HCT116 (cell line): ENCODE measurements at regions not wholly inside any gene's neighbourhood (a gene's known extent, or its start where the extent isn't known, plus 50 kb on each side); places are given as distances from the start of the nearest gene placed in this dataset.

Source experiments
- ATAC-seq: fragments of 200-7000 bp; cut with Tn5 transposase; 2 replicates; pipeline ENCODE4 v1.9.1; 2020; ENCODE audit warnings: mild to moderate bottlenecking, moderate library complexity
- BruUV-seq: library from RNA; stranded (reverse); fragments of 400-500 nt; replicated peaks from 2 replicates; lab custom pipeline; 2021; lab: Mats Ljungman, UMichigan
- CTCF ChIA-PET: fragments of 300-600 bp; sonication (Branson Sonifier 250); formaldehyde crosslinking; loops from one replicate; lab custom pipeline; 2021; ENCODE audit warnings: antibody characterized with exemption; lab: Charles Lee
- POLR2A ChIA-PET: fragments of 300-600, 350-600 bp; sonication (Branson Sonifier 250); formaldehyde crosslinking; loops from one replicate; lab custom pipeline; 2021; ENCODE audit warnings: antibody characterized with exemption; lab: Charles Lee
- RAD21 ChIA-PET, 2 experiments: fragments of 300-600 bp; sonication (Branson Sonifier 250); formaldehyde crosslinking; loops; one replicate each; lab custom pipeline; 2023; ENCODE audit warnings: low total read pairs in 2 of 2; ENCODE audit not compliant: uncharacterized antibody in 2 of 2, unreplicated experiment in 2 of 2, low non-redundant PET in 1 of 2; lab: Charles Lee
- DNase-seq: peaks from one replicate; pipeline ENCODE4 v3.0.0-alpha.2; 2010; ENCODE audit warnings: low read depth, low spot score
- H2AFZ ChIP-seq: fragments of 200-600 bp; shearing (Covaris generic), sonication (generic); 2 replicates; pipeline ENCODE4 v1.6.1; 2017; ENCODE audit warnings: low read depth, mixed run types, mixed read lengths, antibody characterized with exemption, low read length; ENCODE audit not compliant: poor library complexity, severe bottlenecking
- H3K27ac ChIP-seq: 2 replicates; pipeline ENCODE4 v1.5.1; 2012; ENCODE audit warnings: low read depth, low read length
- H3K27me3 ChIP-seq: fragments of 200-600 bp; sonication (generic); 2 replicates; pipeline ENCODE4 v1.6.1; 2016; ENCODE audit warnings: mixed run types, low read length, mixed read lengths; ENCODE audit not compliant: insufficient read depth
- H3K36me3 ChIP-seq, 2 experiments: fragments of 200-500 bp in 1 of 2; fragments of 200-600 bp in 1 of 2; sonication (Bioruptor generic) in 1 of 2; sonication (generic) in 1 of 2; 2 replicates each; pipeline versions ENCODE4 v1.5.1 to v1.6.1; 2014 to 2016; ENCODE audit warnings: low read length in 2 of 2, inconsistent platforms in 1 of 2, mixed read lengths in 1 of 2, mixed run types in 1 of 2; ENCODE audit not compliant: insufficient read depth in 2 of 2, control insufficient read depth in 1 of 2
- H3K4me1 ChIP-seq, 2 experiments: fragments of 200-600 bp in 1 of 2; sonication (generic) in 1 of 2; 2 replicates each; pipeline versions ENCODE4 v1.5.1 to v1.6.1; 2012 to 2017; ENCODE audit warnings: low read length in 2 of 2, inconsistent platforms in 1 of 2, mild to moderate bottlenecking in 1 of 2, mixed read lengths in 1 of 2, mixed run types in 1 of 2, moderate library complexity in 1 of 2; ENCODE audit not compliant: insufficient read depth in 2 of 2, control insufficient read depth in 1 of 2
- H3K4me2 ChIP-seq: fragments of 200-600 bp; sonication (generic); 2 replicates; pipeline ENCODE4 v1.6.1; 2017; ENCODE audit warnings: mixed run types, low read length, mixed read lengths
- H3K4me3 ChIP-seq, 2 experiments: fragments of 200-600 bp in 1 of 2; sonication (generic) in 1 of 2; replicated peaks in 1 of 2; 2 replicates each; pipeline ENCODE4 v1.5.1; 2011 to 2016; ENCODE audit warnings: low read length in 2 of 2, control low read depth in 1 of 2, low read depth in 1 of 2, mild to moderate bottlenecking in 1 of 2, mixed read lengths in 1 of 2, mixed run types in 1 of 2
- H3K79me2 ChIP-seq: fragments of 200-600 bp; sonication (generic); 2 replicates; pipeline ENCODE4 v1.6.1; 2017; ENCODE audit warnings: mild to moderate bottlenecking, mixed run types, low read length, moderate library complexity, mixed read lengths; ENCODE audit not compliant: insufficient read depth
- H3K9ac ChIP-seq: fragments of 200-600 bp; sonication (generic); 2 replicates; pipeline ENCODE4 v1.6.1; 2016; ENCODE audit warnings: low read length, mixed read lengths
- H3K9me2 ChIP-seq: fragments of 200-600 bp; sonication (generic), shearing (Covaris generic); 2 replicates; pipeline ENCODE4 v1.6.1; 2017; ENCODE audit warnings: mixed run types, mild to moderate bottlenecking, moderate library complexity; ENCODE audit not compliant: insufficient read depth
- H3K9me3 ChIP-seq, 2 experiments: fragments of 200-500 bp in 1 of 2; fragments of 200-600 bp in 1 of 2; sonication (Bioruptor generic) in 1 of 2; sonication (generic) in 1 of 2; 2 replicates each; pipeline ENCODE4 v1.6.1; 2014 to 2017; ENCODE audit warnings: low read length in 2 of 2, mixed read lengths in 2 of 2, inconsistent platforms in 1 of 2, low read depth in 1 of 2, mild to moderate bottlenecking in 1 of 2, mixed run types in 1 of 2, moderate library complexity in 1 of 2; ENCODE audit not compliant: control insufficient read depth in 1 of 2, insufficient read depth in 1 of 2
- H4K20me1 ChIP-seq: fragments of 200-600 bp; sonication (generic), shearing (Covaris generic); 2 replicates; pipeline ENCODE4 v1.6.1; 2017; ENCODE audit warnings: mixed run types, mild to moderate bottlenecking, moderate library complexity; ENCODE audit not compliant: insufficient read depth
- ATF3 ChIP-seq: IDR thresholded peaks from 2 replicates; pipeline ENCODE4 v1.6.1; 2012
- CBX3 ChIP-seq: IDR thresholded peaks from 2 replicates; pipeline ENCODE4 v1.6.1; 2012; ENCODE audit warnings: low read depth
- CEBPB ChIP-seq: IDR thresholded peaks from 2 replicates; pipeline ENCODE4 v1.6.1; 2012; ENCODE audit warnings: low read depth
- EGR1 ChIP-seq: IDR thresholded peaks from 2 replicates; pipeline ENCODE4 v1.6.1; 2012; ENCODE audit warnings: low read depth
- EZH2 ChIP-seq: fragments of 200-600 bp; sonication (generic); IDR thresholded peaks from 2 replicates; pipeline ENCODE4 v1.6.1; 2017; ENCODE audit warnings: antibody characterized with exemption, mixed run types
- EZH2phosphoT487 ChIP-seq: fragments of 200-600 bp; IDR thresholded peaks from 2 replicates; pipeline ENCODE4 v1.6.1; 2018; ENCODE audit warnings: antibody characterized with exemption, borderline replicate concordance
- MAX ChIP-seq: IDR thresholded peaks from 2 replicates; pipeline ENCODE4 v1.6.1; 2012
- POLR2A ChIP-seq: IDR thresholded peaks from 2 replicates; pipeline ENCODE4 v1.7.0; 2011; ENCODE audit warnings: borderline replicate concordance; ENCODE audit not compliant: insufficient read depth, insufficient read length; ENCODE audit errors: extremely low read depth
- POLR2AphosphoS5 ChIP-seq: IDR thresholded peaks from 2 replicates; pipeline ENCODE4 v1.6.1; 2011; ENCODE audit warnings: mild to moderate bottlenecking, low read depth, low read length, moderate library complexity
- RAD21 ChIP-seq: IDR thresholded peaks from 2 replicates; pipeline ENCODE4 v1.6.1; 2012; ENCODE audit warnings: low read depth, mild to moderate bottlenecking
- REST ChIP-seq: IDR thresholded peaks from 2 replicates; pipeline ENCODE4 v1.6.1; 2012; ENCODE audit warnings: low read depth
- SIN3A ChIP-seq: IDR thresholded peaks from 2 replicates; pipeline ENCODE4 v1.6.1; 2012; ENCODE audit warnings: low read depth
- SP1 ChIP-seq: IDR thresholded peaks from 2 replicates; pipeline ENCODE4 v1.6.1; 2012; ENCODE audit warnings: low read depth
- SRF ChIP-seq: IDR thresholded peaks from 2 replicates; pipeline ENCODE4 v1.6.1; 2012; ENCODE audit warnings: low read depth
- TCF7L2 ChIP-seq: IDR thresholded peaks from 2 replicates; pipeline ENCODE4 v1.7.0; 2011; ENCODE audit warnings: borderline replicate concordance, inconsistent platforms; ENCODE audit not compliant: insufficient read depth, insufficient read length; ENCODE audit errors: extremely low read depth
- YY1 ChIP-seq: IDR thresholded peaks from 2 replicates; pipeline ENCODE4 v1.6.1; 2011; ENCODE audit warnings: low read length, low read depth, moderate library complexity, mild to moderate bottlenecking; ENCODE audit not compliant: insufficient replicate concordance; ENCODE audit errors: extremely low read depth
- intact Hi-C: fragments of 100-400 bp; cut with micrococcal nuclease; formaldehyde crosslinking; loops from 2 replicates; pipeline ENCODE4 v1.10.0; 2022

- DNase-seq (no peak), ATAC-seq (no peak)
- CTCF ChIA-PET, result no interaction called here
- no peaks in the 10 kb centered on the region for H3K9me3 ChIP-seq
- no peak overlapping the region for H2AFZ ChIP-seq
- no peaks in the 10 kb centered on the region for H3K9me2 ChIP-seq
- H4K20me1 ChIP-seq, result no peaks in the 10 kb centered on the region
- POLR2A ChIA-PET, result no interaction called here
- RAD21 ChIA-PET, result no interaction called here
- H3K4me3 ChIP-seq, result no peak overlapping the region
- no peaks in the 10 kb centered on the region for H3K27me3 ChIP-seq
- H3K36me3 ChIP-seq, result no peaks in the 10 kb centered on the region
- intact Hi-C loops, result no loop called here
- no peak overlapping the region for H3K4me2 ChIP-seq
- H3K9ac ChIP-seq, result no peak overlapping the region
- H3K27ac ChIP-seq, result no peak overlapping the region
- no peak for TF ChIP-seq SIN3A
- no peak for TF ChIP-seq SRF
- no peak for TF ChIP-seq TCF7L2
- no peak for TF ChIP-seq EZH2
- TF ChIP-seq EGR1, result no peak
- no TSS peak for BruUV-seq
- no peaks in the 10 kb centered on the region for H3K79me2 ChIP-seq
- peaks cover 27 to 72% of the 10 kb centered on the region in 2 experiments for H3K4me1 ChIP-seq
These were observed 106.4 kb upstream of the KLF6 start for GRCh38 chr10:3891396-3891795.

GRCh38 chr10:3890602-3891352 lies 105.8 kb upstream of the KLF6 start:
- ATAC-seq (peak; percentile 20; the same call in 1 of the 2 replicates), DNase-seq (no peak)
- Histone ChIP-seq H3K27me3 (no peaks in the 10 kb centered on the region), H3K9me2 (no peaks in the 10 kb centered on the region), H3K9ac (0 out of 2 replicates have a peak overlapping the region, but pooled peaks have one; percentile 40), H3K79me2 (no peaks in the 10 kb centered on the region), H3K4me1 (peaks cover 27 to 73% of the 10 kb centered on the region in 2 experiments), H4K20me1 (no peaks in the 10 kb centered on the region), H3K4me3 (no peak overlapping the region), H2AFZ (no peak overlapping the region), H3K9me3 (no peaks in the 10 kb centered on the region), H3K4me2 (peak overlapping the region; percentile 63), H3K27ac (peak overlapping the region; percentile 25; the same call in 1 of the 2 replicates), H3K36me3 (no peaks in the 10 kb centered on the region)
- CTCF ChIA-PET, result no interaction called here
- no TSS peak for BruUV-seq
- RAD21 ChIA-PET, result no interaction called here
- no peak for TF ChIP-seq CBX3
- no peak for TF ChIP-seq EZH2phosphoT487
- TF ChIP-seq REST, result no peak
- TF ChIP-seq ATF3, result no peak; the same call in 1 of the 2 replicates
- no peak for TF ChIP-seq YY1
- no peak for TF ChIP-seq SP1
- TF ChIP-seq POLR2A, result no peak
- TF ChIP-seq CEBPB, result no peak
- TF ChIP-seq EZH2, result no peak
- no peak for TF ChIP-seq POLR2AphosphoS5
- TF ChIP-seq SIN3A, result no peak
- no peak for TF ChIP-seq RAD21
- TF ChIP-seq MAX, result no peak
- no peak for TF ChIP-seq SRF
- intact Hi-C loops, result no loop called here
- POLR2A ChIA-PET, result interaction anchor here (3.1 kb wide), 1 partner anchor 107 kb away, joined by 22 read pairs; the partner anchor contains the start of gene KLF6
